Epithelial cell of esophagus (primary cell): ENCODE measurements at regions not wholly inside any gene's neighbourhood (a gene's known extent, or its start where the extent isn't known, plus 50 kb on each side); places are given as distances from the start of the nearest gene placed in this dataset.
A peak's percentile ranks its signal among the peaks of the same experiment; 100 is the strongest.

Experiments used
- DNase-seq: peaks from one replicate; pipeline ENCODE4 v3.0.0; 2010; ENCODE audit warnings: low read depth
- H3K4me3 ChIP-seq: 2 replicates; pipeline ENCODE4 v1.5.1; 2011; ENCODE audit warnings: mild to moderate bottlenecking, low read length, control low read depth
- CTCF ChIP-seq: IDR thresholded peaks from 2 replicates; pipeline ENCODE4 v1.5.1; 2011; ENCODE audit warnings: low read depth, mild to moderate bottlenecking, low read length, control low read depth, inconsistent platforms; ENCODE audit not compliant: insufficient read depth; ENCODE audit errors: missing control alignments

DNA sequence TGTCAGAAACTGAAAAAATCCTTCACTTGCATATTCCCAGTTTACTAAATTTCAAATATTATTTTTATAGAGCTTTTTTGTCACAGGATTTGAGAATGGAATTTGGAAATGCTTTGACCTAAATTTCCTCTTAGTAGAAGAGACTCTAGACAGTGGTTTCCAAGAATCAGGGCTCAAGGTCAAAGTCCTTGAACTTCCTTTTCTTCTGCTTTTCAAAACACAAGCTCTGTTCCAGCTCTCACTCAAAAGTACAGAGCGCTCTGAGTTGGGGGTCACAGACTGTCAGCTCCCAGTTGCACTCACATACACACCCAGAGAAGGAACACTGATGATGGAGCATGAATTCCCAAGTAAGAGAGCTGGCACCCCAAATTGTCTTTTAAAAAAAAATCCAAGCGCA is 394.2 kb downstream of the MLLT3 start:
- no peak for DNase-seq
- no peak for TF ChIP-seq CTCF
- no peak overlapping the region for H3K4me3 ChIP-seq

DNA sequence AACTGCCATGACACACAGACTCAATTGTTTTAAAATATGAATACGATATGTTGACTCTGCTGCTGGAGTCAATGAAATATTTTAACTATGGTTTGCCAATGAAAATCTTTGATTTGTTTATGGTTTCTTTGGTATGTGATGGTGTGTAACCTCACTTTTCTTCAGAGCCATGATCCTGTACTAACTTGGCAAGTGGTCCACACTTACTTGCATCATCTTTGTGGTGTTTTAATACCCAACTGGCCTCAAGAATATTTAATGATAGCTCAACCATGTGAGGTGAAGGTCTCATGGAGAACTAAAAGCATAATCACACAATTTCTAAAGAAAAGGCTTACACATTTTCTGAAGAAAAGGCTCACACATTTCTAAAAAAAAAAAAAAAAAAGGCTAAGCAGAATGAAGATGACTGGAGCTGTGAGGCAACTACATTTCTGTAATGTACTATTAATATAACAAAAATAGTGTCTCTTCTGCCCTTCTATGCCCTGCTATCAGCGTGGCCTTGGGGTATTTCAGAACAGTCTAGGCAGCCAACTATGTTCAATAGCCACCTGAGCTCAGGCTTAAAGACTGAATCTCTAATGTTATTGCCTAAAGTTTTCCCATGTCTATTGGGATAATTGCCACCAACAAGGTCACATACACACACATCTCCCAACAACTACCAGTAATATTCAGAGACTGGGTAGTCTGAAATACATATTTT is 395.0 kb downstream of the MLLT3 start:
- no peak for DNase-seq
- no peak for TF ChIP-seq CTCF
- H3K4me3 ChIP-seq: no peak overlapping the region

DNA sequence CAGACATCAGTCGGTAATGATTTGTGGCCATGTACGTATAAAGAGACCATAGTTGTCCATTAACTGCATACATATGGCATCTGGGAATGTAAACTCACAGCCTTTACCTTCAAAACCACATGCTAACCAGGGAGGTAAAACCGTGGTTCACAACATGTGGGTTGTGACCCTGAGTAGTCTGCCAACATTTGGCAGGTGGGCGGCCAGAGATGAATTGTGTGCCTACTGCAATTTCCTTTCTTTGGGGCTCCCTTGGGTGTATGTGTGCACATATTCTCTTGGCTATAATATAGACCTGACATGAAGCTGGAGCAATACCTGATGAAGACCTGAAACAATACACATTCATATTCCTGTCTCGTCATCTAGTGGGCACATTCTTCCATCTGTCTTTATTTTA is 396.0 kb downstream of the MLLT3 start:
- no peak overlapping the region for H3K4me3 ChIP-seq
- DNase-seq: no peak
- TF ChIP-seq CTCF: no peak

DNA sequence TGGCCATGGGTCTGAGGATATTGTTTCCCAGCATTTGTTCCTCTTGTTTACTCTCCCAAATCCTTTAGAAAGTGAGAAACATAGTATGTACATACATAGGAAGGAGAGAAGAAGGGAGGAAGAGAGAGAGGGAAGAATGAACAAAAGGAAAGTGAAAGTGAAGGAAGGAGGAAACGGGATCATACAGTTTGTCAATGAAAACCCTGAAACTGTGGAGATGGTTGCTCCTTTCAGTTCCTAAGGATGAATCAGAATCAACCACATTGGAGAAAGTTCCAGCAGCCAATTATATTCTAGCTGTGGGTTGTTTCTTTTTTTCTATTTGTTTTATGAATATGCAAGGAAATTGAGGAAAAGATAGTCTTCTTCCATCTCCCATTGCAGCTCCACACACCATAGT is 396.5 kb downstream of the MLLT3 start:
- DNase-seq: no peak
- TF ChIP-seq CTCF: no peak
- no peak overlapping the region for H3K4me3 ChIP-seq

DNA sequence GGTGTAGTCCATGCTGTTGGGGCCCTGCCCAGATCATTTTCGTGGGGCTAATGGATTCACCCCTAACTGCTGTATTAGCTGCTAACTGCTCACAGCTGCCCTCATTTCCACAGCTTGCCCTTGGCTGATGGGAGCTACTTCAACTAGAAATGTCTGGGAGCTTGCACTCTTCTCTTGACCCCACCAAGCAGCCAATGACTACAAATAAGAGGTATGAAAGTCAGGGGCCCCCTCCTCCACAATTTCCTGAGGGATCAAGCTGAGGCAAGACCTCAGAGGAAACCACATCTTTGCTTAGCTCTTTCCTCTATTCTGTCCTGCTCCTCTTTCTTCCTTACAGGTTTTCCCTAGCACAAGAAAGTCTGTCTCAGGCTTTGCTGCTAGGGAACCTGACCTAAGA is 397.5 kb downstream of the MLLT3 start:
- DNase-seq: peak; percentile 26
- no peak for TF ChIP-seq CTCF
- no peak overlapping the region for H3K4me3 ChIP-seq

DNA sequence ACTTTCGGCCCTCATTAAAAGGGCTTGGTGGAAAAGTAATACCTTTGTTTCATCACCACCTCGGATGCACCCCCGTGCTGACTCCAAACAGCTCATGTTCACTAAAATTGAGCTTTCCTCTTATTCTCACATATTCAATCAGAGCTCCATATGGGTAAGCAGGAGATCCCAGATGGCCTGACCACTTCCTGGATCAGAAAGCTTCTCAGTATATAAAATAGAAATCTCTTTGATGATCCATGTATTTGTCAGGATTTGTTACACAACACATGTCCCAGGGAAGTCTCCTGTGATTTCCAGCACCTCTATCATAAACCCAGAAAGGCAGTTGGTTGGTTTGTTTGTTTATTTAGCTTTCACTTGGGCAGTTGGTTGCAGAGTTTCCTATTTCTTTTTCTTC is 402.0 kb downstream of the MLLT3 start:
- H3K4me3 ChIP-seq: no peak overlapping the region
- peak; percentile 74 for DNase-seq
- no peak for TF ChIP-seq CTCF

GRCh38 chr9:20219437-20219836 is 402.9 kb downstream of the MLLT3 start:
- no peak for DNase-seq
- H3K4me3 ChIP-seq: no peak overlapping the region
- TF ChIP-seq CTCF: no peak
